Retinal pigment epithelial cell (primary cell): ENCODE measurements at regions not wholly inside any gene's neighbourhood (a gene's known extent, or its start where the extent isn't known, plus 50 kb on each side); places are given as distances from the start of the nearest gene placed in this dataset.

ENCODE experiments used
- DNase-seq: peaks from one replicate; pipeline ENCODE4 v3.0.0-alpha.2; 2010; ENCODE audit warnings: low read depth
- H3K4me3 ChIP-seq: 2 replicates; pipeline ENCODE4 v1.5.1; 2011; ENCODE audit warnings: mild to moderate bottlenecking, low read length, control low read depth, moderate library complexity
- CTCF ChIP-seq: conservative IDR thresholded peaks from 2 replicates; pipeline ENCODE4 v1.5.1; 2011; ENCODE audit warnings: low read depth, low read length, control low read depth, inconsistent platforms

GRCh38 chr5:174607205-174607604 is 117.2 kb upstream of the MSX2 start:
- DNase-seq = no peak
- no peak overlapping the region for H3K4me3 ChIP-seq
- no peak for TF ChIP-seq CTCF

- no peak for TF ChIP-seq CTCF
Observed at GRCh38 chr5:174607916-174608315, 116.5 kb upstream of the MSX2 start.

GRCh38 chr5:174608631-174609097 is 115.7 kb upstream of the MSX2 start:
- no peak overlapping the region for H3K4me3 ChIP-seq
- peak; percentile 97 for DNase-seq
- TF ChIP-seq CTCF = no peak

More at GRCh38 chr5:174607916-174608315, 116.5 kb upstream of the MSX2 start:
- DNase-seq = no peak
- no peak overlapping the region for H3K4me3 ChIP-seq

GRCh38 chr5:174609116-174609515 is 115.3 kb upstream of the MSX2 start:
- H3K4me3 ChIP-seq = no peak overlapping the region
- TF ChIP-seq CTCF = no peak

GRCh38 chr5:174610968-174611367 is 113.4 kb upstream of the MSX2 start:
- TF ChIP-seq CTCF = no peak
- H3K4me3 ChIP-seq = no peak overlapping the region
- no peak for DNase-seq

More at GRCh38 chr5:174609116-174609515, 115.3 kb upstream of the MSX2 start:
- no peak for DNase-seq

GRCh38 chr5:174612686-174613085 is 111.7 kb upstream of the MSX2 start:
- no peak overlapping the region for H3K4me3 ChIP-seq
- DNase-seq = no peak
- no peak for TF ChIP-seq CTCF

- no peak for TF ChIP-seq CTCF
- H3K4me3 ChIP-seq = no peak overlapping the region
- DNase-seq = no peak
Observed at GRCh38 chr5:174614500-174615135, 109.8 kb upstream of the MSX2 start.
